ENCODE measurements at regions not wholly inside any gene's neighbourhood (a gene's known extent, or its start where the extent isn't known, plus 50 kb on each side); places are given as distances from the start of the nearest gene placed in this dataset.

GRCh38 chr3:6726811-6727210, 134.1 kb upstream of the GRM7 start:
- Histone ChIP-seq H3K9me3 (ENCODE audit: control insufficient read depth, low read length) (no peaks in the 10 kb centered on the region), H3K27ac (ENCODE audit: low read depth, low read length) (no peak overlapping the region), H3K27me3 (ENCODE audit: control insufficient read depth, insufficient read depth, low read length, poor library complexity, severe bottlenecking) (no peaks in the 10 kb centered on the region), H3K4me3 (ENCODE audit: low read length) (no peak overlapping the region), H3K4me1 (ENCODE audit: control insufficient read depth, insufficient read depth, low read length) (no peaks in the 10 kb centered on the region), H3K9ac (ENCODE audit: extremely low read depth, low read length, poor library complexity, severe bottlenecking) (no peak overlapping the region), H3K36me3 (ENCODE audit: control insufficient read depth, insufficient read depth, low read length) (no peaks in the 10 kb centered on the region)
- DNase-seq = no peak
- Mint-ChIP-seq H3K4me1 (peaks cover 7% of the 10 kb centered on the region), H3K4me3 (no peak overlapping the region), H3K27ac (no peak overlapping the region), H3K36me3 (ENCODE audit: low read depth) (no peaks in the 10 kb centered on the region), H3K27me3 (ENCODE audit: insufficient read depth) (no peaks in the 10 kb centered on the region), H3K9me3 (no peaks in the 10 kb centered on the region)
- TF ChIP-seq CTCF (conservative IDR thresholded peaks at IDR 0.05) = no peak

GRCh38 chr3:6732807-6733206, 128.1 kb upstream of the GRM7 start:
- Mint-ChIP-seq H3K4me1 (peaks cover 13% of the 10 kb centered on the region), H3K36me3 (ENCODE audit: low read depth) (no peaks in the 10 kb centered on the region), H3K27me3 (ENCODE audit: insufficient read depth) (no peaks in the 10 kb centered on the region), H3K4me3 (no peak overlapping the region), H3K27ac (no peak overlapping the region), H3K9me3 (no peaks in the 10 kb centered on the region)
- no peaks in the 10 kb centered on the region for H3K4me1 ChIP-seq (ENCODE audit: control insufficient read depth, insufficient read depth, low read length)
- no peak for DNase-seq
- no peak overlapping the region for H3K4me3 ChIP-seq (ENCODE audit: low read length)
- H3K9ac ChIP-seq (ENCODE audit: extremely low read depth, low read length, poor library complexity, severe bottlenecking) = no peak overlapping the region
- no peaks in the 10 kb centered on the region for H3K36me3 ChIP-seq (ENCODE audit: control insufficient read depth, insufficient read depth, low read length)
- H3K27me3 ChIP-seq (ENCODE audit: control insufficient read depth, insufficient read depth, low read length, poor library complexity, severe bottlenecking) = no peaks in the 10 kb centered on the region
- H3K9me3 ChIP-seq (ENCODE audit: control insufficient read depth, low read length) = no peaks in the 10 kb centered on the region
- WGBS, 2 experiments (ENCODE audit: insufficient coverage in 1 of 2, insufficient read length in 1 of 2) = 77 to 100% methylated on average over 1 to 2 of the region's 2 CpGs
- no peak overlapping the region for H3K27ac ChIP-seq (ENCODE audit: low read depth, low read length)
- TF ChIP-seq CTCF (conservative IDR thresholded peaks at IDR 0.05) = no peak

- no peaks in the 10 kb centered on the region for H3K4me1 ChIP-seq (ENCODE audit: control insufficient read depth, insufficient read depth, low read length)
- no peak overlapping the region for H3K27ac Mint-ChIP-seq
- H3K27me3 Mint-ChIP-seq (ENCODE audit: insufficient read depth) = no peaks in the 10 kb centered on the region
- TF ChIP-seq CTCF (conservative IDR thresholded peaks at IDR 0.05) = no peak
- H3K9me3 ChIP-seq (ENCODE audit: control insufficient read depth, low read length) = no peaks in the 10 kb centered on the region
- WGBS, 2 experiments (ENCODE audit: insufficient coverage in 1 of 2, insufficient read length in 1 of 2) = 92 to 95% methylated on average over 4 to 5 of the region's 5 CpGs
- no peaks in the 10 kb centered on the region for H3K36me3 ChIP-seq (ENCODE audit: control insufficient read depth, insufficient read depth, low read length)
- H3K9me3 Mint-ChIP-seq = no peaks in the 10 kb centered on the region
- no peaks in the 10 kb centered on the region for H3K27me3 ChIP-seq (ENCODE audit: control insufficient read depth, insufficient read depth, low read length, poor library complexity, severe bottlenecking)
- no peak overlapping the region for H3K4me3 Mint-ChIP-seq
- DNase-seq = no peak
- peaks cover 13% of the 10 kb centered on the region for H3K4me1 Mint-ChIP-seq
- H3K27ac ChIP-seq (ENCODE audit: low read depth, low read length) = no peak overlapping the region
- no peak overlapping the region for H3K4me3 ChIP-seq (ENCODE audit: low read length)
- H3K9ac ChIP-seq (ENCODE audit: extremely low read depth, low read length, poor library complexity, severe bottlenecking) = no peak overlapping the region
- H3K36me3 Mint-ChIP-seq (ENCODE audit: low read depth) = no peaks in the 10 kb centered on the region
Measured at GRCh38 chr3:6733699-6734394, 127.1 kb upstream of the GRM7 start.

Measured in endodermal cell (in vitro differentiated cells).